ENCODE measurements at regions not wholly inside any gene's neighbourhood (a gene's known extent, or its start where the extent isn't known, plus 50 kb on each side); places are given as distances from the start of the nearest gene placed in this dataset.

DNA sequence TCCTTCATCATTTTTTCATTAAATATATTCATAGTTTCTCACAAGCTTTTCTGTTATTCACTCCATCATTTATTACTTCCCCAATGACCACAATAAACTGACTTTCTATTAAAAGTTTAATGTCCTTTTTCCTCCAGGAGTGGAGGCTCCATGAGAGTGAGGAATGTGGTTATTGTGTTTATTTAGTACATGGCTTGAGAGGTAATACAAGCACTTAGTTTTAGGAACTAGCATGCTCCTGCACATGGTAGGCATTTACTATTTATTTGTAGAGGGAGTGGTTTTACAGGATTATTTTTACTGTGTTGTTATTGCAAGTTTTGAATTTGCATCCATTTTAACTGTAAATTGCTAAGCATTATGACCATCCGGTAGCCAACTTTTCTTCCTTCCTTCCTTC lies 412.9 kb upstream of the SUCLG2 start:
- TF ChIP-seq CTCF (IDR thresholded peaks at IDR 0.05; ENCODE audit: partially characterized antibody, unreplicated experiment) = no peak
- Mint-ChIP-seq H3K27ac (ENCODE audit: unreplicated experiment) (no peak overlapping the region), H3K4me3 (ENCODE audit: unreplicated experiment) (no peak overlapping the region), H3K9me3 (ENCODE audit: unreplicated experiment) (peaks cover 3% of the 10 kb centered on the region), H3K4me1 (ENCODE audit: low read depth, unreplicated experiment) (no peaks in the 10 kb centered on the region), H3K36me3 (ENCODE audit: unreplicated experiment) (no peaks in the 10 kb centered on the region), H3K27me3 (ENCODE audit: unreplicated experiment) (no peaks in the 10 kb centered on the region)
- DNase-seq = no peak

- no peak overlapping the region for H3K4me3 Mint-ChIP-seq (ENCODE audit: unreplicated experiment)
- H3K27ac Mint-ChIP-seq (ENCODE audit: unreplicated experiment) = no peak overlapping the region
- TF ChIP-seq CTCF (IDR thresholded peaks at IDR 0.05; ENCODE audit: partially characterized antibody, unreplicated experiment) = no peak
- no peaks in the 10 kb centered on the region for H3K36me3 Mint-ChIP-seq (ENCODE audit: unreplicated experiment)
- DNase-seq = no peak
- H3K4me1 Mint-ChIP-seq (ENCODE audit: low read depth, unreplicated experiment) = no peaks in the 10 kb centered on the region
- H3K27me3 Mint-ChIP-seq (ENCODE audit: unreplicated experiment) = no peaks in the 10 kb centered on the region
- no peaks in the 10 kb centered on the region for H3K9me3 Mint-ChIP-seq (ENCODE audit: unreplicated experiment)
These were observed 408.5 kb upstream of the SUCLG2 start for GRCh38 chr3:68062926-68063325.

- Mint-ChIP-seq H3K4me1 (ENCODE audit: low read depth, unreplicated experiment) (no peaks in the 10 kb centered on the region), H3K27me3 (ENCODE audit: unreplicated experiment) (no peaks in the 10 kb centered on the region)
These were observed 406.5 kb upstream of the SUCLG2 start for GRCh38 chr3:68060910-68061309.

GRCh38 chr3:68060191-68060590 lies 405.8 kb upstream of the SUCLG2 start:
- Mint-ChIP-seq H3K4me1 (ENCODE audit: low read depth, unreplicated experiment) (no peaks in the 10 kb centered on the region), H3K27me3 (ENCODE audit: unreplicated experiment) (no peaks in the 10 kb centered on the region), H3K9me3 (ENCODE audit: unreplicated experiment) (no peaks in the 10 kb centered on the region), H3K36me3 (ENCODE audit: unreplicated experiment) (no peaks in the 10 kb centered on the region), H3K4me3 (ENCODE audit: unreplicated experiment) (no peak overlapping the region), H3K27ac (ENCODE audit: unreplicated experiment) (no peak overlapping the region)
- TF ChIP-seq CTCF (IDR thresholded peaks at IDR 0.05; ENCODE audit: partially characterized antibody, unreplicated experiment) = no peak
- DNase-seq = no peak

More at GRCh38 chr3:68060910-68061309, 406.5 kb upstream of the SUCLG2 start:
- H3K9me3 Mint-ChIP-seq (ENCODE audit: unreplicated experiment) = no peaks in the 10 kb centered on the region
- no peaks in the 10 kb centered on the region for H3K36me3 Mint-ChIP-seq (ENCODE audit: unreplicated experiment)
- no peak overlapping the region for H3K4me3 Mint-ChIP-seq (ENCODE audit: unreplicated experiment)
- H3K27ac Mint-ChIP-seq (ENCODE audit: unreplicated experiment) = no peak overlapping the region
- TF ChIP-seq CTCF (IDR thresholded peaks at IDR 0.05; ENCODE audit: partially characterized antibody, unreplicated experiment) = no peak
- DNase-seq = no peak

DNA sequence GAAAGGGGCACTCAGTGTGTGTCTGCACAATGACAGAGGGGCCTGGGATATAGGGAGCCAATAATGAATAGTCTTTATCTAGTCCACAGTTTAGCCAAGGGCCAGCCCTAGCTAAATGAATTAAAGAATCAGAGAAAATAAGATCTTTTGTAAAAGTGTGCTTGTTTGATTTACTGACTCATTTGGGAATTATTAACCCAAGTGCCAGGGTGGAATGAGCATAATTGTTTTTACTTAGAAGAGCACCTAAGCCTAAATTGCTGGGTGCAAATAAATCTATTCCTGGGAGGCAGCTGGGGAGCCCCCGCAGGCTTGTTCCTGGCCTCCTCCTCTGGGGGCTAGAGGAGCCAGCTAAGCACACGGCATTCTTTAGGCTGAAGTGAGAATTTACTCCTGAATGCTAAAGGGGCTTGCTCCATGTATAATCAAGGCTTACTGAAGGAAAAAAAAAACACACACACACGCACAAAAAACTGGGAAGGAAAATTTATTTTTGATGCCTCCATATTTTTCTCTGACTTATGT lies 405.3 kb upstream of the SUCLG2 start:
- DNase-seq = no peak
- Mint-ChIP-seq H3K27me3 (ENCODE audit: unreplicated experiment) (no peaks in the 10 kb centered on the region), H3K36me3 (ENCODE audit: unreplicated experiment) (no peaks in the 10 kb centered on the region), H3K4me3 (ENCODE audit: unreplicated experiment) (no peak overlapping the region), H3K9me3 (ENCODE audit: unreplicated experiment) (no peaks in the 10 kb centered on the region), H3K4me1 (ENCODE audit: low read depth, unreplicated experiment) (no peaks in the 10 kb centered on the region), H3K27ac (ENCODE audit: unreplicated experiment) (no peak overlapping the region)
- no peak for TF ChIP-seq CTCF (IDR thresholded peaks at IDR 0.05; ENCODE audit: partially characterized antibody, unreplicated experiment)
